ENCODE measurements at regions not wholly inside any gene's neighbourhood (a gene's known extent, or its start where the extent isn't known, plus 50 kb on each side); places are given as distances from the start of the nearest gene placed in this dataset.

DNA sequence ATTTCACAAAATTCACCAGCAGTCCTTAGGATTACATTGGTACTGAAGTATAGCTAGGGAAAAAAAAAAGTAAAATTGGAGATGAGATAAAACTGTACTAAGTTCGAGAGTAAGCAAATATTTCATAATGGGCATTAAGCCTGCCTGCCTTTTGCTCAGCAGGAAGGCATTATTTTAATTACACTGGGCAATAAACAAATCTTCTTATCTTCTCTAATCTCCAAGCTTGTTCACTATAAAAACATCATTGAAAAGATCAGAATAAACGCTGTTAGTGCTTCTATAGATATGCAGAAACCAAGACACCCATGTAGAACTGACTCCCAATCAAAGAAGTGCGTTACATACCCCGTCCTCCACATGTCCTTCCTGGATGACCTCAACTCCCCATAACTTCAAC lies 174.2 kb upstream of the CHODL start:
- no peak for TF ChIP-seq FOXM1 (IDR thresholded peaks at IDR 0.05; ENCODE audit: borderline replicate concordance)
- no peak for TF ChIP-seq ELF4 (IDR thresholded peaks at IDR 0.05)
